HG03521 (cell line): ENCODE measurements at regions not wholly inside any gene's neighbourhood (a gene's known extent, or its start where the extent isn't known, plus 50 kb on each side); places are given as distances from the start of the nearest gene placed in this dataset.
"Not testable (repeated sequence)": the region's sequence is repeated elsewhere in the genome, so short reads cannot be mapped to it uniquely, and the experiment has no call there.

Source experiments
- ATAC-seq: cut with Tn5 transposase; IDR thresholded peaks from one replicate; pipeline ENCODE4 v1.9.1; 2021; ENCODE audit warnings: mild to moderate bottlenecking, moderate library complexity; ENCODE audit not compliant: unreplicated experiment

GRCh38 chr2:217604527-217605194, 398.1 kb downstream of the TNS1 start:
- no peak for ATAC-seq

- no peak for ATAC-seq
Observed at GRCh38 chr2:217601601-217602000, 401.2 kb downstream of the TNS1 start.

- no peak for ATAC-seq
Observed at GRCh38 chr2:217599906-217600305, 402.9 kb downstream of the TNS1 start.

DNA sequence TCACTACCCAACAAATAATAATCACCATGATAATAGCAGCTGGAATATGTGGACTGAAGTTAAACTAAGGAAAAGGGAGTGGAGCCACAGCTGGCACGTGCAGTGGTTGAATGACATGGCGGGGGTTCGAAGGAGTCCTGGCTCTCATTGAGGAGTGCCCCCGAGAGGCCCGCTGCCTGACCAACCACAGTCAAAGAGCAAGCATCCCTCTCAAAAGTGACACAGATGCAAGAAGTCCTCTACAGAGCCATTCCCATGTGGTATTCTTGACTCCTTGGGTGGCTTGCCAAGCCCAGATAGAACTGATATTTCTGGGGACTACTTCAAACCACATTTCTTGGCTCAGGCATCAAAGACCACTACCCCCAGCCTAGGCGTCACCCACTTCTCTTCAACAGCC, 405.1 kb downstream of the TNS1 start:
- no peak for ATAC-seq

GRCh38 chr2:217597145-217597544, 405.6 kb downstream of the TNS1 start:
- no peak for ATAC-seq

DNA sequence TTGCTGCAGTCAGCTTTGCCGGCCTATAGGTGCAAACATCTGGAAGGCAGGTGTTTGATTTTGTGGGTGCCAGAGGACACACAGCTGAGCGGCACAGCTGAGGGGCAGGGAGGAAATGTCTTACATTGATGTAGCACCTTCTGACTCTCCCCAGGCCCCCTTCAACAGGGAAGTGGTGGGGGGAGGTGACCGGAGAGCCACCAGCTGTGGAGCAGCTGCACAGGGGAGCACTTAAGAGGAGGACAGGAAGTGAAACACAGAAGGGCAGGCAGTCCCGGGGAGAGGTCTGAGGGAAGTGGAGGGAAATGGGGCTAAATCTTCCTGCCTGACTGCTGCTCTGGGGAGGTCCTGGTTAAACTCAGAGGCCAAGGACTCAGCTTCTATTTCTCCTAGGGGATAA, 409.1 kb downstream of the TNS1 start:
- ATAC-seq: no peak

- no peak for ATAC-seq
Observed at GRCh38 chr2:217588266-217588665, 414.5 kb downstream of the TNS1 start.

GRCh38 chr2:217585362-217585761, 417.4 kb downstream of the TNS1 start:
- ATAC-seq: no peak

DNA sequence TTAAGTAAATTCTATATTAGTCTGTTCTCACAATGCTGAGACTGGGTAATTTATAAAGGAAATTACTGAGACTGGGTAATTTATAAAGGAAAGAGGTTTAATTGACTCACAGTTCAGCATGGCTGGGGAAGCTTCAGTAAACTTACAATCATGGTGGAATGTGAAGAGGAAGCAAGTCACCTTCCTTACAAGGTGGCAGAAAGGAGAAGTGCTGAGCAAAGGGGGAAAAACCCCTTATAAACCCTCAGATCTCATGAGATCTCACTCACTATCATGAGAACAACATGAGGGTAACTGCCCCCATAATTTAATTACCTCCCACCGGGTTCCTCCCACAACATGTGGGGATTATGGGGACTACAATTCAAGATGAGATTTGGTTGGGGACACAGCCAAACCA, 422.4 kb downstream of the TNS1 start:
- ATAC-seq: not testable (repeated sequence)

- ATAC-seq: no peak
Observed at GRCh38 chr2:217573571-217573970, 429.2 kb downstream of the TNS1 start.

DNA sequence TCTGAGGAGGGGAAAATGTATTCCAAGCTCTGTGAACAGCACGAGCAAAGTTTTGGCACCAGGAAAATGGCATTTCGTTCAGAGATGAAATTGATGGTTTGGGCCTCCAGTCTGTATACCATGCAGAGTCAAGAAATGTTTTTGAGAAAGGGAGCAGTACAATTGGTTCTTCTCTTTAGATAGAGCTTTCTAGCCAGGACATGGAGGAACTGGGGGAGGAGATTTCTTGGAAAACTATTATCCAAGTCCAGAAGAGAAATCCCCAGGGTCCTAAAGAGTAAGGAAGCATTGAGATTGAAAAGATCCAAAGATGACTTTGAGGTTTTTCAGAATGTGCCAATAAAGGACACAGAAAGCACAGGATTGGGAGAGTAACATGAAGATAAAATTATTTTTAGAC, 432.4 kb downstream of the TNS1 start:
- ATAC-seq: no peak

DNA sequence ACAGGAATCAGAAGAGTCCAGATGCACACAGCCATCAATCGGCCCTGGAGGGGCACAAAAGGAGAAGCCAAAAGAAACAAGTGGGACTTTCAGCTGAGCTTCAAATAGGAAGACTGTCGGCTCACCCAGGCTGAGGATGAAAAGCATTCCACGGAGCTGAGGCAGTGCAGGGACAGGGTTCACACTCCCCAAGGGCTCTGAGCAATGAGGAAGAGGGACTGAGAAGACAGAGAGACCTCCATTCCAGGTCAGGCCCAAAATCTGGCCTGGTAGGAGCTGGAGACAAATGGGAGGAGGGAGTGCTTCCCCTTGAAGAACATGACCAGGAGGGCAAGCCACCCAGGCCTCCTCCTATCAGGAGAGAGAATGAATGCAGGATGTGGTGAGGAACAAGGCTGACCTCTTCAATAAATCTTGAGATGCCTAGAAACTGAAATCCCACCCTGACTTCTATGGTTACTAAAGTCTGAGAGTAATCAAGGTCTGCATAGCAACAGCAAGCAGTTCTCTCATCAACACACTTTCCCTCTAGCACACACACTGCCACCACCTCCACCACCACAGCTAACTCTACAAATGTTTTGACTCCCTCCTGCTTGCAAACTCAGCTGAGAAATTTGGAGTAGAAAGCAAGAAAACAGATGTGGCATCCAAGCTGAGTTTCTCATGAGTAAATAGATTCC, 434.4 kb downstream of the TNS1 start:
- ATAC-seq: no peak

DNA sequence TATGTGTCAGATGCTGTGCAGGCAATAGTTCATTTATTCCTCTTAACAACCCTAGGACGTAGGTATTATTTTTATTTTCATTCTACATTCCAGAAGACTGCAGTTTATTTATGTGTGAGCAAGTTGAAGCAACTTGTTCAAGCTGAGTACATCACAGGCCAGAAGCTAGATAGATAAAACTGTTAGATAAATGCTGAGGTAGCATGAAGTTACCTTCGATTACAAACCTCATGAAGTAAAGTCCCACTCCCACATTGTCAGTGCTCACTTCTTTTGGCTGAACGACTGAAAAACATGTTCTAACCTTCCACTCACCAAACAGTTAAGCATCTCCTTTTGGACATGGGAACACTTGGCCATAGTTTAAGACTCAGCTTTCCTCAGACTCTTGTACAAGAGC, 439.2 kb downstream of the TNS1 start:
- ATAC-seq: no peak

DNA sequence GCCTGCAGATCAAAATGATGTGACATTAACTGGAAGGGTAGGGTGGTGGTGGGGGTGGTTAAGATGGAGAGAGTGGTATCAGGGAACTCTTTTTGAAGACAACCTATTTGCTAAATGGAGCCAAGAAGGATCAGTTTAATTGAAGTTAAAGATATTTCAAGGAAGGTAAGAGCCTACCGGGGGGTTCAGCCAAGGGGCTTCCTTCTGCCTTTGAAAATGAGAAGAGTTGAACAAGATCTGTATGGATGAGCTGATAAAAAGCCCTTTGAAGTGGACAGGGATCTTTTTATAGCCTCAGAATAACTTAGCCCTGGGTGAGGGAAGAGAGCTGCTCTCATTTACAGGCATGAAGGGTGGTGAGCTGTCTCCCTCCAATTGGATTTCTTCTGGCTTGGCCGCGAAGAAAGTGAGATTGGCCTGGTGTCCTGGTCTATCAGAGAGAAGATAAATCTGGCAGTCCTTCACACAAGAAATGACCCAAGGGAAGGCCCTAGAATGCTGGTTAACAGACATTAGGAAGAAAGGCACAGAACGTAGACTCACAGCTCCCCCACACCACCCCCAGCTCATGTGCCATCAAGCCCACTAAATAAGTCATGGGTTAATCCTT, 439.8 kb downstream of the TNS1 start:
- ATAC-seq: no peak

- ATAC-seq: no peak
Observed at GRCh38 chr2:217559084-217559483, 443.7 kb downstream of the TNS1 start.

GRCh38 chr2:217555081-217555876, 447.5 kb downstream of the TNS1 start:
- no peak for ATAC-seq

DNA sequence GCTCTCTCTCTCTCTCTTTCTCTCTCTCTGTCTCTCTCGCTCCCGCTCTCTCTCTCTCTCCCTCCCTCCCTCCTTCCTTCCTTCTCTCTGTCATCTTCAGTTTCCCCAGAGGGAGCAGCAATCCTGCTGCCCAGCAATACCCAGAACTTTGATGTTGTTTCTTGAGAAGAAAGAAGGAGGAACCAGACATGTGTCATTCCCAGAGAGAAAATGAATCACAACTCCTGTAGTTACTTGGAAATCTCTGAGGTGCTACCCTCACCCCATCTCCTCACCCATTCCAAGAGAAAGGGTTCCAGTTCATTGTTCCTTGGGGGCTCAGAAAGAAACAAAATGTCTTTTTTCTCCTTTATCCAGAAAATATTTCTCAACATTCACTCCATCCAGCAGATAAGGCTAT, 449.1 kb downstream of the TNS1 start:
- no peak for ATAC-seq

- ATAC-seq: no peak
Observed at GRCh38 chr2:217553202-217553601, 449.6 kb downstream of the TNS1 start.

DNA sequence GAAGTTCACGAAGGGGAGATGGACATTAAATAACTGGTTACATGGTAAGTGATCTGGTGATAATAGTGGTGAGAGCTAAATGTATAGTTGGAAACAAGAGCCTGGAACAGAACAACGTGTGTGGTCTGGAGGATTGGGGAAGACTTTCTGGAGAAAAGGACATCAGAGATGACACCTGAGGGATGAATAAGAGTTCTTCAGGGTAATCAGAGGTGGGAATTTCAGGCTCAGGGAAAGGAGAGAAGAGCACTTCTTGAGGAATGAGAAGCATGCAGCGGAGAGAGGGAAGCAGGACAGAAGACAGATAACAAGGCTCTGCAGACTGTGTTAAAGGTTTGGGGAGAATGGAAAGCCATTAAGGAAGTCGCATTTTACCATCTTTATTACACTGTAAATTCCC, 450.7 kb downstream of the TNS1 start:
- no peak for ATAC-seq

- ATAC-seq: no peak
Observed at GRCh38 chr2:217551252-217551899, 451.4 kb downstream of the TNS1 start.

DNA sequence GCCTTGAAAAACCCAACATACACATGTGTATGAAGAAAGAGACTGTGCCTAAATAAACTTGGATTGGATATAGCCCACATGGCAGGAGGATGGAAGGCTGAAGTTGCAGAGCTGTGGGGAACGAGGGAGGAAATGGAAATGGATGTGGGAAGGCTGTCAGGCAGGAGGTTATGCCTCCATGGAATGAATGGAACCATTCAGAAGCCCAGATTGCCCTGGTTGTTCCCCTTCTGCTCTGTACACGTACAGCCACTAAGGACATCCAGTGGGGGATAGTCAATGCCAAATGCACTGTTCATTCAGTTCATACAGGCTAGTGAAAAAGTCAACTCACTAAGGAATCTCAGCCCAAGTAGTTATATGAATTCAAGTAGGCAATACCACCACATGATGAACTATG, 463.7 kb downstream of the TNS1 start:
- no peak for ATAC-seq
